Heart left ventricle (tissue), 13 donors: ENCODE measurements at regions not wholly inside any gene's neighbourhood (a gene's known extent, or its start where the extent isn't known, plus 50 kb on each side); places are given as distances from the start of the nearest gene placed in this dataset.

Experiments
- POLR2A ChIP-seq, 2 donors: fragments of 450-650 bp; IDR thresholded peaks; one replicate each; pipeline ENCODE4 v1.6.1; 2017; ENCODE audit warnings: antibody characterized with exemption in 2 of 2, mild to moderate bottlenecking in 2 of 2, moderate library complexity in 2 of 2
- TF ChIP-seq, protein P1 (sequence below), 12 donors: fragments of 200-600 bp; sonication (generic) in 4 of 12; IDR thresholded peaks; one replicate each; pipeline versions ENCODE4 v1.5.0 to v1.8.0; 2018 to 2022; ENCODE audit warnings: antibody characterized with exemption in 12 of 12, mild to moderate bottlenecking in 5 of 12
- donor health status: ischemic (EF 13 %, LVEDD 7.1; RV severe dilation, severe dysfunction).
- donor health status: DM: no; HTN: yes; CAD: no.
- donor health status: DM: no; HTN: no; CAD: no.
- donor health status: ischemic (EF 25% LVEDD 6.9; RV normal size, moderate dysfunction).
- donor health status: ischemic (EF 25% LVEDD 5.7; RV mildly dilated, moderate dysfunction).
- donor health status: ischemic (EF 35%, LVEDD 5.7; RV mildly dilated, moderate dysfunction).
- donor health status: nonischemic (EF 11% LVEDD 7.7; RV severe dilation, severe dysfunction).
- donor health status: DM: yes; HTN: yes; CAD: no.
- donor health status: PGD.
- donor health status: ischemic (EF 29% LVEDD 5.4; RV normal size, mild dysfunction).
- donor health status: nonischemic (EF 23%, LVEDD 6.1; RV moderate dilation, normal function).

- no peak for TF ChIP-seq POLR2A (IDR thresholded peaks at IDR 0.05)
- TF ChIP-seq, protein P1, sequence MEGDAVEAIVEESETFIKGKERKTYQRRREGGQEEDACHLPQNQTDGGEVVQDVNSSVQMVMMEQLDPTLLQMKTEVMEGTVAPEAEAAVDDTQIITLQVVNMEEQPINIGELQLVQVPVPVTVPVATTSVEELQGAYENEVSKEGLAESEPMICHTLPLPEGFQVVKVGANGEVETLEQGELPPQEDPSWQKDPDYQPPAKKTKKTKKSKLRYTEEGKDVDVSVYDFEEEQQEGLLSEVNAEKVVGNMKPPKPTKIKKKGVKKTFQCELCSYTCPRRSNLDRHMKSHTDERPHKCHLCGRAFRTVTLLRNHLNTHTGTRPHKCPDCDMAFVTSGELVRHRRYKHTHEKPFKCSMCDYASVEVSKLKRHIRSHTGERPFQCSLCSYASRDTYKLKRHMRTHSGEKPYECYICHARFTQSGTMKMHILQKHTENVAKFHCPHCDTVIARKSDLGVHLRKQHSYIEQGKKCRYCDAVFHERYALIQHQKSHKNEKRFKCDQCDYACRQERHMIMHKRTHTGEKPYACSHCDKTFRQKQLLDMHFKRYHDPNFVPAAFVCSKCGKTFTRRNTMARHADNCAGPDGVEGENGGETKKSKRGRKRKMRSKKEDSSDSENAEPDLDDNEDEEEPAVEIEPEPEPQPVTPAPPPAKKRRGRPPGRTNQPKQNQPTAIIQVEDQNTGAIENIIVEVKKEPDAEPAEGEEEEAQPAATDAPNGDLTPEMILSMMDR (IDR thresholded peaks at IDR 0.05): no peak
Measured at GRCh38 chr13:105990256-105990958, 545.1 kb downstream of the EFNB2 start.
